Prostate gland (tissue), 2 donors: ENCODE measurements at regions not wholly inside any gene's neighbourhood (a gene's known extent, or its start where the extent isn't known, plus 50 kb on each side); places are given as distances from the start of the nearest gene placed in this dataset.

ENCODE experiments used
- POLR2A ChIP-seq: fragments of 450-650 bp; IDR thresholded peaks from one replicate; pipeline ENCODE4 v1.6.1; 2016; ENCODE audit warnings: antibody characterized with exemption, mild to moderate bottlenecking
- POLR2AphosphoS5 ChIP-seq: sonication (generic); formaldehyde crosslinking; IDR thresholded peaks from one replicate; pipeline ENCODE4 v1.6.1; 2017; ENCODE audit warnings: antibody characterized with exemption
- TF ChIP-seq, protein P1 (sequence below), 4 experiments: fragments of 200-600 bp in 2 of 4; fragments of 450-650 bp in 2 of 4; sonication (generic) in 2 of 4; IDR thresholded peaks; 1 replicate in 3 of 4; 2 replicates in 1 of 4; pipeline ENCODE4 v1.5.1; 2016 to 2019; ENCODE audit warnings: antibody characterized with exemption in 4 of 4, mild to moderate bottlenecking in 2 of 4, moderate library complexity in 2 of 4

GRCh38 chr2:198282061-198282460 lies 477.7 kb downstream of the PLCL1 start:
- TF ChIP-seq, protein P1, sequence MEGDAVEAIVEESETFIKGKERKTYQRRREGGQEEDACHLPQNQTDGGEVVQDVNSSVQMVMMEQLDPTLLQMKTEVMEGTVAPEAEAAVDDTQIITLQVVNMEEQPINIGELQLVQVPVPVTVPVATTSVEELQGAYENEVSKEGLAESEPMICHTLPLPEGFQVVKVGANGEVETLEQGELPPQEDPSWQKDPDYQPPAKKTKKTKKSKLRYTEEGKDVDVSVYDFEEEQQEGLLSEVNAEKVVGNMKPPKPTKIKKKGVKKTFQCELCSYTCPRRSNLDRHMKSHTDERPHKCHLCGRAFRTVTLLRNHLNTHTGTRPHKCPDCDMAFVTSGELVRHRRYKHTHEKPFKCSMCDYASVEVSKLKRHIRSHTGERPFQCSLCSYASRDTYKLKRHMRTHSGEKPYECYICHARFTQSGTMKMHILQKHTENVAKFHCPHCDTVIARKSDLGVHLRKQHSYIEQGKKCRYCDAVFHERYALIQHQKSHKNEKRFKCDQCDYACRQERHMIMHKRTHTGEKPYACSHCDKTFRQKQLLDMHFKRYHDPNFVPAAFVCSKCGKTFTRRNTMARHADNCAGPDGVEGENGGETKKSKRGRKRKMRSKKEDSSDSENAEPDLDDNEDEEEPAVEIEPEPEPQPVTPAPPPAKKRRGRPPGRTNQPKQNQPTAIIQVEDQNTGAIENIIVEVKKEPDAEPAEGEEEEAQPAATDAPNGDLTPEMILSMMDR (IDR thresholded peaks at IDR 0.05) = no peak
- TF ChIP-seq POLR2AphosphoS5 (no peak), POLR2A (no peak)
